ENCODE measurements at regions not wholly inside any gene's neighbourhood (a gene's known extent, or its start where the extent isn't known, plus 50 kb on each side); places are given as distances from the start of the nearest gene placed in this dataset.
"Not testable (repeated sequence)": the region's sequence is repeated elsewhere in the genome, so short reads cannot be mapped to it uniquely, and the experiment has no call there.

- no peak for DNase-seq (ENCODE audit: low read depth)
Measured at GRCh38 chr15:95679847-95680582, 650.5 kb upstream of the NR2F2 start.

GRCh38 chr15:95680728-95681127, 649.8 kb upstream of the NR2F2 start:
- no peak for DNase-seq (ENCODE audit: low read depth)

- no peak for DNase-seq (ENCODE audit: low read depth)
Measured at GRCh38 chr15:95681836-95682544, 648.5 kb upstream of the NR2F2 start.

- peak; percentile 68 for DNase-seq (ENCODE audit: low read depth)
Measured at GRCh38 chr15:95684126-95684525, 646.4 kb upstream of the NR2F2 start.

GRCh38 chr15:95684693-95685115, 645.8 kb upstream of the NR2F2 start:
- DNase-seq (ENCODE audit: low read depth): peak; percentile 95

- no peak for DNase-seq (ENCODE audit: low read depth)
Measured at GRCh38 chr15:95687061-95687460, 643.4 kb upstream of the NR2F2 start.

GRCh38 chr15:95687686-95688085, 642.8 kb upstream of the NR2F2 start:
- DNase-seq (ENCODE audit: low read depth): peak; percentile 19

GRCh38 chr15:95690631-95691340, 639.7 kb upstream of the NR2F2 start:
- no peak for DNase-seq (ENCODE audit: low read depth)

GRCh38 chr15:95693917-95694316, 636.6 kb upstream of the NR2F2 start:
- peak; percentile 21 for DNase-seq (ENCODE audit: low read depth)

GRCh38 chr15:95698230-95698629, 632.3 kb upstream of the NR2F2 start:
- no peak for DNase-seq (ENCODE audit: low read depth)

- no peak for DNase-seq (ENCODE audit: low read depth)
Measured at GRCh38 chr15:95698951-95699350, 631.5 kb upstream of the NR2F2 start.

- DNase-seq (ENCODE audit: low read depth): no peak
Measured at GRCh38 chr15:95699578-95699977, 630.9 kb upstream of the NR2F2 start.

- not testable (repeated sequence) for DNase-seq (ENCODE audit: low read depth)
Measured at GRCh38 chr15:95700692-95701091, 629.8 kb upstream of the NR2F2 start.

- no peak for DNase-seq (ENCODE audit: low read depth)
Measured at GRCh38 chr15:95701410-95701809, 629.1 kb upstream of the NR2F2 start.

GRCh38 chr15:95709959-95710695, 620.4 kb upstream of the NR2F2 start:
- no peak for DNase-seq (ENCODE audit: low read depth)

- peak; percentile 32 for DNase-seq (ENCODE audit: low read depth)
Measured at GRCh38 chr15:95712785-95713184, 617.7 kb upstream of the NR2F2 start.

- DNase-seq (ENCODE audit: low read depth): no peak
Measured at GRCh38 chr15:95713324-95713723, 617.2 kb upstream of the NR2F2 start.

GRCh38 chr15:95715116-95715903, 615.2 kb upstream of the NR2F2 start:
- no peak for DNase-seq (ENCODE audit: low read depth)

GRCh38 chr15:95715906-95716656, 614.4 kb upstream of the NR2F2 start:
- DNase-seq (ENCODE audit: low read depth): no peak

GRCh38 chr15:95716708-95717107, 613.8 kb upstream of the NR2F2 start:
- DNase-seq (ENCODE audit: low read depth): no peak
